ENCODE measurements at regions not wholly inside any gene's neighbourhood (a gene's known extent, or its start where the extent isn't known, plus 50 kb on each side); places are given as distances from the start of the nearest gene placed in this dataset.

GRCh38 chr17:79354173-79354820 lies 256.6 kb downstream of the RBFOX3 start:
- no peak overlapping the region for H2BK20ac ChIP-seq (ENCODE audit: low read depth, low read length, poor library complexity, severe bottlenecking)
- H4K8ac ChIP-seq (replicated peaks; ENCODE audit: insufficient read length, low read depth, low read length): no peak overlapping the region
- H3K79me1 ChIP-seq (ENCODE audit: insufficient read depth, low read depth, low read length, poor library complexity, severe bottlenecking): no peaks in the 10 kb centered on the region
- H3K27me3 Mint-ChIP-seq (ENCODE audit: low read depth): peaks cover 35% of the 10 kb centered on the region
- H3K9me3 Mint-ChIP-seq: peaks cover 4% of the 10 kb centered on the region in 2 experiments; a peak in 2 of 5 replicates
- no peak overlapping the region for H3K4me2 ChIP-seq (ENCODE audit: insufficient read depth, insufficient read length, low read length)
- H3K18ac ChIP-seq (ENCODE audit: insufficient read length, low read depth, low read length): no peak overlapping the region
- WGBS (ENCODE audit: extremely low coverage, insufficient read length, low lambda C conversion rate): no CpG with 5 or more reads among the region's 15 CpGs
- H3K23me2 ChIP-seq (ENCODE audit: insufficient read length, low read depth, low read length, poor library complexity, severe bottlenecking): peaks cover 3% of the 10 kb centered on the region
- H3K27ac ChIP-seq (ENCODE audit: insufficient read length, low read depth, low read length): no peak overlapping the region
- no peak overlapping the region for H2BK12ac ChIP-seq (ENCODE audit: insufficient read length, low read depth, low read length)
- H3K27ac Mint-ChIP-seq: no peak overlapping the region
- no peak overlapping the region for H4K5ac ChIP-seq (ENCODE audit: insufficient read length, low read depth, low read length)
- no peak overlapping the region for H2BK120ac ChIP-seq (ENCODE audit: low read depth, low read length, poor library complexity, severe bottlenecking)
- no peak overlapping the region for H3K4ac ChIP-seq (ENCODE audit: low read depth, low read length)
- DNase-seq: no peak
- no peaks in the 10 kb centered on the region for H3K4me1 ChIP-seq (ENCODE audit: insufficient read depth, low read length)
- no peak overlapping the region for H3K56ac ChIP-seq (ENCODE audit: insufficient read length, low read depth, low read length)
- H3K27me3 ChIP-seq (ENCODE audit: insufficient read depth, low read length): no peaks in the 10 kb centered on the region
- no peak overlapping the region for H3K23ac ChIP-seq (ENCODE audit: insufficient read length, low read depth, low read length)
- no peak overlapping the region for H3K14ac ChIP-seq (ENCODE audit: insufficient read depth, low read length)
- no peak overlapping the region for H2AK5ac ChIP-seq (ENCODE audit: insufficient read length, low read length)
- H3K9ac ChIP-seq (ENCODE audit: extremely low read depth, insufficient read length, low read length): no peak overlapping the region
- no peaks in the 10 kb centered on the region for H3K9me3 ChIP-seq (ENCODE audit: control insufficient read depth, low read depth, low read length)
- no peak overlapping the region for H2AFZ ChIP-seq (ENCODE audit: low read length)
- H2BK15ac ChIP-seq (ENCODE audit: low read depth, low read length): no peak overlapping the region
- H3K4me3 Mint-ChIP-seq: no peak overlapping the region
- TF ChIP-seq, protein P1, sequence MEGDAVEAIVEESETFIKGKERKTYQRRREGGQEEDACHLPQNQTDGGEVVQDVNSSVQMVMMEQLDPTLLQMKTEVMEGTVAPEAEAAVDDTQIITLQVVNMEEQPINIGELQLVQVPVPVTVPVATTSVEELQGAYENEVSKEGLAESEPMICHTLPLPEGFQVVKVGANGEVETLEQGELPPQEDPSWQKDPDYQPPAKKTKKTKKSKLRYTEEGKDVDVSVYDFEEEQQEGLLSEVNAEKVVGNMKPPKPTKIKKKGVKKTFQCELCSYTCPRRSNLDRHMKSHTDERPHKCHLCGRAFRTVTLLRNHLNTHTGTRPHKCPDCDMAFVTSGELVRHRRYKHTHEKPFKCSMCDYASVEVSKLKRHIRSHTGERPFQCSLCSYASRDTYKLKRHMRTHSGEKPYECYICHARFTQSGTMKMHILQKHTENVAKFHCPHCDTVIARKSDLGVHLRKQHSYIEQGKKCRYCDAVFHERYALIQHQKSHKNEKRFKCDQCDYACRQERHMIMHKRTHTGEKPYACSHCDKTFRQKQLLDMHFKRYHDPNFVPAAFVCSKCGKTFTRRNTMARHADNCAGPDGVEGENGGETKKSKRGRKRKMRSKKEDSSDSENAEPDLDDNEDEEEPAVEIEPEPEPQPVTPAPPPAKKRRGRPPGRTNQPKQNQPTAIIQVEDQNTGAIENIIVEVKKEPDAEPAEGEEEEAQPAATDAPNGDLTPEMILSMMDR (conservative IDR thresholded peaks at IDR 0.05): no peak
- H3K79me2 ChIP-seq (ENCODE audit: insufficient read depth, low read length): no peaks in the 10 kb centered on the region
- H3K4me1 Mint-ChIP-seq: peaks cover under 1 to 3% of the 10 kb centered on the region in 2 experiments; a peak in 3 of 4 replicates
- no peaks in the 10 kb centered on the region for H4K20me1 ChIP-seq (ENCODE audit: control insufficient read depth, insufficient read depth, insufficient read length)
- H3K36me3 Mint-ChIP-seq (ENCODE audit: insufficient read depth in 1 of 3, low read depth in 3 of 3): no peaks in the 10 kb centered on the region
- no peak overlapping the region for H4K91ac ChIP-seq (ENCODE audit: insufficient read length, low read depth, low read length)
- H3T11ph ChIP-seq (ENCODE audit: low read length): no peak overlapping the region
- no peak overlapping the region for H2BK5ac ChIP-seq (ENCODE audit: insufficient read length, low read length)

Measured in H9 (cell line).